Astrocyte (in vitro differentiated cells and primary cell): ENCODE measurements at regions not wholly inside any gene's neighbourhood (a gene's known extent, or its start where the extent isn't known, plus 50 kb on each side); places are given as distances from the start of the nearest gene placed in this dataset.
A peak's percentile ranks its signal among the peaks of the same experiment; 100 is the strongest.

Experiments
- DNase-seq: peaks from one replicate; pipeline ENCODE4 v3.0.0-alpha.2; 2010; ENCODE audit warnings: low read depth
- FAIRE-seq: peaks from 2 replicates; lab custom pipeline; 2011; peaks lifted over from hg19 to GRCh38; lab: Jason Lieb, UNC
- H2AFZ ChIP-seq: 2 replicates; pipeline ENCODE4 v1.6.0; 2012; ENCODE audit warnings: low read depth, low read length, inconsistent platforms
- H3K27ac ChIP-seq: 2 replicates; pipeline ENCODE4 v1.5.1; 2011; ENCODE audit warnings: low read depth, low read length, inconsistent platforms
- H3K27me3 ChIP-seq: 2 replicates; pipeline ENCODE4 v1.6.0; 2011; ENCODE audit warnings: low read length, inconsistent platforms; ENCODE audit not compliant: insufficient read depth
- H3K36me3 ChIP-seq: 2 replicates; pipeline ENCODE4 v1.5.1; 2011; ENCODE audit warnings: low read length, inconsistent platforms; ENCODE audit not compliant: insufficient read depth
- H3K4me1 ChIP-seq: 2 replicates; pipeline ENCODE4 v1.5.1; 2011; ENCODE audit warnings: low read length, inconsistent platforms; ENCODE audit not compliant: insufficient read depth
- H3K4me2 ChIP-seq: 2 replicates; pipeline ENCODE4 v1.6.0; 2012; ENCODE audit warnings: low read length, inconsistent platforms
- H3K4me3 ChIP-seq: 2 replicates; pipeline ENCODE4 v1.5.1; 2011; ENCODE audit warnings: low read depth, mild to moderate bottlenecking, low read length, inconsistent platforms; ENCODE audit not compliant: insufficient read depth
- H3K79me2 ChIP-seq: 2 replicates; pipeline ENCODE4 v1.6.0; 2012; ENCODE audit warnings: mild to moderate bottlenecking, low read length, inconsistent platforms; ENCODE audit not compliant: insufficient read depth
- H3K9ac ChIP-seq: 2 replicates; pipeline ENCODE4 v1.6.0; 2012; ENCODE audit warnings: mild to moderate bottlenecking, low read length, inconsistent platforms
- H3K9me3 ChIP-seq: 2 replicates; pipeline ENCODE4 v1.5.1; 2012; ENCODE audit warnings: low read depth, mild to moderate bottlenecking, low read length, inconsistent platforms; ENCODE audit not compliant: insufficient read depth
- H4K20me1 ChIP-seq: 2 replicates; pipeline ENCODE4 v1.6.0; 2012; ENCODE audit warnings: low read length, inconsistent platforms; ENCODE audit not compliant: insufficient read depth
- H3K27ac Mint-ChIP-seq: one replicate; pipeline ENCODE4 v1.8.0; 2021; ENCODE audit warnings: mild to moderate bottlenecking, mixed read lengths; ENCODE audit not compliant: unreplicated experiment
- H3K27me3 Mint-ChIP-seq: one replicate; pipeline ENCODE4 v1.8.0; 2021; ENCODE audit warnings: low read depth, mixed read lengths; ENCODE audit not compliant: unreplicated experiment
- H3K36me3 Mint-ChIP-seq: one replicate; pipeline ENCODE4 v1.8.0; 2021; ENCODE audit warnings: low read depth, mixed read lengths; ENCODE audit not compliant: unreplicated experiment
- H3K4me1 Mint-ChIP-seq: one replicate; pipeline ENCODE4 v1.8.0; 2021; ENCODE audit warnings: low read depth, mixed read lengths; ENCODE audit not compliant: unreplicated experiment
- H3K4me3 Mint-ChIP-seq: one replicate; pipeline ENCODE4 v1.8.0; 2021; ENCODE audit warnings: mild to moderate bottlenecking, moderate library complexity, mixed read lengths; ENCODE audit not compliant: unreplicated experiment
- H3K9me3 Mint-ChIP-seq: one replicate; pipeline ENCODE4 v1.8.0; 2021; ENCODE audit warnings: mild to moderate bottlenecking, mixed read lengths; ENCODE audit not compliant: unreplicated experiment
- CTCF ChIP-seq: IDR thresholded peaks from 2 replicates; pipeline ENCODE4 v1.5.1; 2011; ENCODE audit warnings: low read depth, mild to moderate bottlenecking, inconsistent platforms, low read length, moderate library complexity; ENCODE audit not compliant: insufficient read depth
- EZH2 ChIP-seq: IDR thresholded peaks from 2 replicates; pipeline ENCODE4 v1.6.1; 2012; ENCODE audit warnings: mild to moderate bottlenecking, low read length, inconsistent platforms; ENCODE audit not compliant: insufficient read depth

DNA sequence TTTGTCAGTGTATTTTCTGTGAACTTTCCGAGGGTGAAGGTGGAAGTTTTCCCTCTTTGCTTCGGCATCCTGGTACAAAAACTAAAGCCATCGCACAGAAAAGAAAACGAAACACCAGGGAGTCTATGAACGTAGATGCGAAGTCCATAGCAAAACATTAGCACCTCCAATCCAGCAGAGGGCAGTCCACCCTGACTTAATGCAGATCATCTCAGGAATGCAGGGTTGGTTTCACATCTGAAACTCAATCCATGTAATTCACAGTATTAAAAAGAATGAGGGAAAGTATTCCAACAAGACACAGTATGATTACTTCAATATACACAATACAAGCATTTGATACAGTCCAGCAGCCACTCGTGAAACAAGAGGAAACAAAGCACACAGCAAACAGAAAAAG is 70.8 kb downstream of the RTP5 start:
- no peak overlapping the region for H3K9ac ChIP-seq
- peaks cover 38% of the 10 kb centered on the region for H3K27me3 Mint-ChIP-seq
- no peaks in the 10 kb centered on the region for H3K36me3 ChIP-seq
- H3K4me2 ChIP-seq = no peak overlapping the region
- no peak overlapping the region for H2AFZ ChIP-seq
- H3K9me3 Mint-ChIP-seq = peaks cover 15% of the 10 kb centered on the region
- H3K9me3 ChIP-seq = peaks cover 13% of the 10 kb centered on the region
- no peak for DNase-seq
- no peak overlapping the region for H3K27ac ChIP-seq
- peaks cover 6% of the 10 kb centered on the region for H3K36me3 Mint-ChIP-seq
- no peak overlapping the region for H3K27ac Mint-ChIP-seq
- TF ChIP-seq EZH2 = no peak
- peak; percentile 21 for TF ChIP-seq CTCF
- no peaks in the 10 kb centered on the region for H4K20me1 ChIP-seq
- H3K4me1 Mint-ChIP-seq = peaks cover 2% of the 10 kb centered on the region
- no peak overlapping the region for H3K4me3 Mint-ChIP-seq
- H3K4me1 ChIP-seq = no peaks in the 10 kb centered on the region
- no peak for FAIRE-seq
- H3K27me3 ChIP-seq = peaks cover 4% of the 10 kb centered on the region
- no peaks in the 10 kb centered on the region for H3K79me2 ChIP-seq
- no peak overlapping the region for H3K4me3 ChIP-seq

DNA sequence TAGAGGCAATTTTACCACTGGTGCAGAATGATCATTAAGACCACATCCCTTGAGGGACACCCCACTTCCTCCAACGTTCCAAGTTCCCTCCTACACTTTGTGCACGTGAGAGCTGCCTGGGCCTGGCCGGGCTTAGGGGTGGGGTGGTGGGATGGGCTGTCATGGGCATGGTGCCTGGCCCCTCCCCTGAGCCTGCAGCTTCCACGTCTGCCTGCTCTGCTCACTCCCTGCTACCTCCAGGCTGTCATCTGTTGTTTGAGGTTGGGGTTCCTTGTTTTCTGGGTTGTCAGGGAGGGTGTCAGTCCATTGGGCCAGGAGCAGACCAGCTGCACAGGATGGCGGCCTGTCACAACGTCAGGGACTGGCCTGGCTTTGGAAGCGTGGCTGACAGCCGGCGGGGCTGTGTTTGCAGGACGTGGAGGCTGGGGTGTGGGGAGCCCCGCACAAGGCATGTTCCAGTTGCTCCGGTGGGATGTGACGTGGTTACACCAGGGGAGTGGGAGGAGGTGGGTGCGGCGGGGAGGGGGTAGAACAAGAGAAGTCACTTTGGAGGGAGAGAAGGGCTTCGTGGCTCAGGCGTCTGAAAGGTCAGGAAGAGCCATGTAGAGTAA is 72.3 kb downstream of the RTP5 start:
- H2AFZ ChIP-seq = no peak overlapping the region
- no peak for DNase-seq
- FAIRE-seq = no peak
- Mint-ChIP-seq H3K4me3 (no peak overlapping the region), H3K27me3 (peaks cover 45% of the 10 kb centered on the region), H3K4me1 (peaks cover 2% of the 10 kb centered on the region), H3K27ac (no peak overlapping the region), H3K9me3 (peaks cover 15% of the 10 kb centered on the region), H3K36me3 (peaks cover 6% of the 10 kb centered on the region)
- no peaks in the 10 kb centered on the region for H3K36me3 ChIP-seq
- peaks cover 4% of the 10 kb centered on the region for H3K27me3 ChIP-seq
- H3K9ac ChIP-seq = no peak overlapping the region
- H4K20me1 ChIP-seq = no peaks in the 10 kb centered on the region
- no peak overlapping the region for H3K27ac ChIP-seq
- peaks cover 17% of the 10 kb centered on the region for H3K9me3 ChIP-seq
- H3K4me1 ChIP-seq = no peaks in the 10 kb centered on the region
- TF ChIP-seq CTCF (no peak), EZH2 (no peak)
- H3K4me2 ChIP-seq = no peak overlapping the region
- H3K4me3 ChIP-seq = no peak overlapping the region
- H3K79me2 ChIP-seq = no peaks in the 10 kb centered on the region

GRCh38 chr2:241942416-241943208 is 73.1 kb downstream of the RTP5 start:
- H3K4me1 ChIP-seq = no peaks in the 10 kb centered on the region
- no peak overlapping the region for H3K9ac ChIP-seq

More at GRCh38 chr2:241942416-241943208, 73.1 kb downstream of the RTP5 start:
- no peaks in the 10 kb centered on the region for H3K79me2 ChIP-seq
- DNase-seq = no peak
- peaks cover 17% of the 10 kb centered on the region for H3K9me3 Mint-ChIP-seq
- peaks cover 17% of the 10 kb centered on the region for H3K9me3 ChIP-seq
- no peak overlapping the region for H3K27ac Mint-ChIP-seq
- peaks cover 42% of the 10 kb centered on the region for H3K27me3 Mint-ChIP-seq
- H3K27ac ChIP-seq = no peak overlapping the region
- H3K36me3 ChIP-seq = no peaks in the 10 kb centered on the region
- no peak overlapping the region for H3K4me2 ChIP-seq
- no peaks in the 10 kb centered on the region for H4K20me1 ChIP-seq
- H2AFZ ChIP-seq = no peak overlapping the region
- no peak overlapping the region for H3K4me3 Mint-ChIP-seq
- H3K27me3 ChIP-seq = peaks cover 2% of the 10 kb centered on the region
- peaks cover 2% of the 10 kb centered on the region for H3K4me1 Mint-ChIP-seq
- H3K4me3 ChIP-seq = no peak overlapping the region
- peaks cover 6% of the 10 kb centered on the region for H3K36me3 Mint-ChIP-seq
- TF ChIP-seq CTCF = no peak
- TF ChIP-seq EZH2 = no peak
- no peak for FAIRE-seq
